DMS114 treated with DMSO at 0.1 percent for 48 hours (cell line): ENCODE measurements at regions not wholly inside any gene's neighbourhood (a gene's known extent, or its start where the extent isn't known, plus 50 kb on each side); places are given as distances from the start of the nearest gene placed in this dataset.
"Not testable (repeated sequence)": the region's sequence is repeated elsewhere in the genome, so short reads cannot be mapped to it uniquely, and the experiment has no call there.

ENCODE experiments used
- DNase-seq: peaks from one replicate; lab custom pipeline; 2025; ENCODE audit not compliant: unreplicated experiment; lab: John Stamatoyannopoulos, UW

DNA sequence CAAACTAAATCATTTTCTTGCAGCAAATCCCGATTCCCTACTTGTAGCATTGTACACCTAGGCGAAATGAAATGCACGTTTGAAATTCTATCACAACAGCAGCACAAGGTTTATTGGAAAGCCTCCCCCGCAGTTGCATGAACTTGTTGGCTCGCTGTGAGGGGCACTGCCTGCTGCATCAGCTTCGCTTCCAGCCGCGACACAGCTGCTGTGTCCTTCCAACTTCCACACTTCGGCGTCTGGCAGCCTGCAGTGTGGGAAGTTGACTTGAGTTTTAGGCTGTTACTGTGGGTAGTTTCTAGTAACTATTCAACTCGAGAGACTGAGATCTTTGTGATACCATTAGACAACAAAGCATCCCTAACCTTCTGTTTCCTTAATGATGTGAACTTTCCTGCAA is 315.8 kb upstream of the TPK1 start:
- no peak for DNase-seq

DNA sequence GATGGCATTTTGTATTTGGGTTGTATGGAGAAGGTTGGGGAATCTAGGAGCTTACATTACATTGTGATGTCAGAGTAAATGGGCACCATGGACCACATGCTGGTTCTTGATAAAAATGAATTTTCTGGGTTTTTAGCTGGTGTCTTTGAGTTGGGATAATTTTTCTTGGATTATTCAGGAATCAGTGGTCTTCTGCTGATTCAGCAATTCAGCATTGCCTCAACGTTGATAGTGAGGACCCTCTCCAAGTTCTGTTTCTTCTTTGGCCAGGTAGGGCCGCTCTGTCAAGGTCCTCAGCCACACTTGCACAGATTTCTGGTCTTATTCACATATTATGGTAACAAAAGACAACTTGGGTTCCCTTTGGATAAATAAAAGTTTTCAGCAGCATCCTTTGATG is 312.0 kb upstream of the TPK1 start:
- DNase-seq: no peak

DNA sequence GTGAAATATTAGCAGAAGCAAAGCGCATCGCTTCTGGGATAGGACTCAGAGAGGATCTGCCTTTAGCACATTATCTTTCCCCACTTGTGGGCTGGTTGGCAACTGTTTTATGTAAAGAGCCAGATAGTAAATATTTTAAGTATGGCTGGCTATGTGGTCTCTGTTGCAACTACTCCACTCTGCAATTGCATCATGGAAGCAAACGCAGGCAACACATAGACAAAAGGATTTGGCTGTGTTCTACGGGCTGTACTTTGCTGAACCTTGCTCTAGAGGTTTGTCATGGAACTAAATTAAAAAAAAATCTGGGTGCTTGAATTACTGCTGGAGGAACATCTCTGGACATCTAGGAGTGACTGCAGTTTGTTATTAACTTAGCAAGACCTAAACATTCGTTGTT is 307.8 kb upstream of the TPK1 start:
- DNase-seq: no peak

DNA sequence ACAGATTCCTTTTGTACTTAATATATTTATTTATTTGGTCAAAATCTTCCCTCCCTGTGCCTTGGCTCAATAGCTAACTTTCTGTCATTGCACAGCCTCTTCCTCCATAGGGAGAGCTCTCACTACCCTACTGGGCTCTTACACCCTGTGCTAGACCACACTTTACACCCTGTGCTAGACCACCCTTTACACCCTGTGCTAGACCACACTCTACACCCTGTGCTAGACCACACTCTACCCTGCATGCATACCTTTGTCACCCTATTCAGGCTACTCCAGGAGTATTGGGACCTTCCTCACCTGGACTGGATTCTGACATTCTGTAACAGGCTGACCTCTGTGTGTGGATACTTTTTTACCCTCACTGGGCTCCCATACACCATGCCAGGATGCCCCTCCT is 298.5 kb upstream of the TPK1 start:
- DNase-seq: no peak

DNA sequence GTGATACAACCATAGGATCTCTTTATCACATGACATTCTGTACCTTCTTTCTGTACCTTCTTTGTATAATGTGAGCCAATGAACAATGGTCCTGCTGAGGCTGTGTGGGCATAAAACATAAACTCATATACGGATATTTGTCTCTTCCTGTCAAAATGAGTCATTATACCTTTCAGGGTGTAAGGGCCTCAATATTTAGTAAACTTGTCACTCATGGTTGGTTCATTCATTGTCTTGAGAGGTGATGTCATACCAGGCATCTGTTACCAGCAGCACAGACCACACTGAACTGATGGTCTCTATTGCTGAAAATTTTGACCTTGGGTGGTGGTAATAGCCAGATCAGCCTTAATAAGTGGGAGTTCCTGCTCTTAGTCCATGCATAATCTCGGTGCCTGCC is 287.6 kb upstream of the TPK1 start:
- DNase-seq: no peak

DNA sequence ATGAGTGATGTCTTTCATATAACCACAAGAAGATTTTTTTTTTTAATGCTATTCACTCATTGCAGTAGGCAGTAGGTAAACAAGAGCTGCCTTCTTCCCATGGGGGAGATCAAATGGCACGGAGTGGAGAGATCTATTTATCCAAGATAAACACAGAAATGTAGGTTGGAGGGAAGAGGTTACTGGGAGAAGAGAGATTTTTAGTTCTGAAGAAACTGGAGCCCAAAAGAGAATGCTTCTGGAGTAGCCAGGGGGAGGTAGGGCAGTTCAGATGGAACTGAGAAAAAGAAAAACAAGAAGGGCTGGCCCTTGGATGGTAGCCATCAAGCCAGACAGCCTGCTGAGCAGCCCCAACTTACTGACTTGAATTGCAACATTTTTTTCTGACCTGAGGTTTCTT is 270.1 kb upstream of the TPK1 start:
- DNase-seq: no peak

DNA sequence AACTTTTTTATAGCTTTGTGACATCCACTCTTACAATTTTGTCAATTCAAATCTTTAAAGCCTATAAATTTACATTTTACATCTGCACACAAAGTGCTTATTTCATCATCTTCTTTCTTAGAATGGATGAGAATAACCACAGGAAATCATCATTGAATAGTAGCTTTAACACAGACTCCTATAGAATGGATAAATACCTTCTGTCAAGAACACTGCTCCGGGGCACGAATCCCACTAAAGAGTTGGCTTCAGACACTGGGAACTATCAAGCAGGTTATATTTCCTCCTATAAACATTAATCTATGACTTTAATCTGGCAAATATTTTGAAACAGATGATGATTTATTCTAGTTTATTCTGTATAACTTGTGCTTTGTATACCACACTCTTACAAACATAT is 269.7 kb upstream of the TPK1 start:
- no peak for DNase-seq

DNA sequence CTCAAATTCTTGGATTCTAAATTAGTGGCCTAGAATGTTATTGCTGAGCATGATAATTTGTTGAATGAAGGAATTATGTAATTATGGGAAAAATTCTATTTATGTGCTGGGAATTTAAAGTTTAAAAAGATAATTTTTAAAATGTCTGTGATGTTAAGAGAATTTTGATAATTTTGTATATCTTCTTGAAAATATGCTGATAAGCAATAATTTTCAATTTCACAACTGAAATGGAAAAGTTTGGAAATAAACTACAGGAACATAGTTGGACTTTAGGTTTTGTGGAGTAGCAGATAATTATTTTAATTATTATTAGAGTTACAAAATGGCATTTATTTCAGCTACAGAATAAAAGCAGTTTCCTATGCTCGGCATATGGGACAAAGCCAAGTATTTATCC is 268.5 kb upstream of the TPK1 start:
- DNase-seq: no peak

DNA sequence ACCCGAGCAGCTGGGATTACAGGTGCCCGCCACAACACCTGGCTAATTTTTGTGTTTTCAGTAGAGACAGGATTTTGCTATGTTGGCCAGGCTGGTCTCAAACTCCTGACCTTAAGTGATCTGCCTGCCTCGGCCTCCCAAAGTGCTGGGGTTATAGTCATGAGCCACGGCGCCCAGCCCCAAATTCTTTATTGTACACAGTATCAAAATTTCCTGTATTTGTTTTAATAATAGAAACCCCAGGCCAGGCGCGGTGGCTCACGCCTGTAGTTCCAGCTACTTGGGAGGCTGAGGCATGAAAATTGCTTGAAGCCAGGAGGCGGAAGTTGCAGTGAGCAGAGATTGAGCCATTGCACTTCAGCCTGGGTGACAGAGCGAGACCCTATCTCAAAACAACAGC is 266.3 kb upstream of the TPK1 start:
- DNase-seq: not testable (repeated sequence)

DNA sequence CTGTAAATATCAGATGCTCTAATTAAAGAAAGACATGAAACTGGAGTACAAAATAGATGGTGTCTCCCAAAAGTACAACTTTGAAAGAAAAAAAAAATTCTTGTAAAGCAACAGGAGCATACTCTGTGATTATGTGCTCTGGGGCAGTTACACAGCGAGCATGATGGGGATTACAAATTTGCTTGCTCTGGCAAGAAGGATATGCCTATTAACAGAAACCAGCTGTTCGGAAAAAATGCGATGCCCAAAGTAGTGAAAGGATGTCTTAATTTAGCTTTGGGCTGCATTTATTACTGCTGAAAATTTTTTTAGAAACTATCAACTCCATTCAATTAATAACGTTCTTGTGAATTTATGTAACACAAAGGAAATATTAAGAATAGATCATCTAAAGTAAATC is 256.9 kb upstream of the TPK1 start:
- DNase-seq: no peak

DNA sequence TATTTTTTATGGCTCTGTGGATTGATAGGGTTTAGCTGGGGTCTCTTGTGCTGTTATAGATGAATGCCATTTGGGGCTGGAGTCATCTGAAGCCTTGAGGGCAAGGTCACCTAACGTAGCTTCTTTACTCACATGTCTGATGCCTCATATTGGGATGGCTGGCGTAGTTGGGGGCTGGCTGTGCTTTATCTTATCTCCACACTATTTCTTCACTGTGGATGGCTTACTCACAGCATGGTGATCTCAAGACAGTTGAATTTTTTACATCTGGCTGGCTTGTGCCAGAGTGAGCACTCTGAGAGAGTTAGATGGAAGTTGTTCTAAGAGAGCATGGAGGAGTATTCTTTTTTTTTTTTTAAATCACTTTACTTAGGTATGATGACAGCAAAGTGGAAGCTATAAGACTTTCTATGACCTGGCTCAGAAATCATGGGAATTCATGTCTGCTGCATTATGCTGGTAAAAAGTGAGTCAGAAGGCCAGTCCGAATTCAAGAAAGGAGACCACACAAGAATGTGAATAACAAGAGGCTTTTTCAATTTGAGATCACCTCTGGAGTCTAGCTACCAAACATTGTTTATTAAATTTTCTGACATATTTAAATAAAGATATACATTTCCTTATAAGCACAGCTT is 252.4 kb upstream of the TPK1 start:
- no peak for DNase-seq

DNA sequence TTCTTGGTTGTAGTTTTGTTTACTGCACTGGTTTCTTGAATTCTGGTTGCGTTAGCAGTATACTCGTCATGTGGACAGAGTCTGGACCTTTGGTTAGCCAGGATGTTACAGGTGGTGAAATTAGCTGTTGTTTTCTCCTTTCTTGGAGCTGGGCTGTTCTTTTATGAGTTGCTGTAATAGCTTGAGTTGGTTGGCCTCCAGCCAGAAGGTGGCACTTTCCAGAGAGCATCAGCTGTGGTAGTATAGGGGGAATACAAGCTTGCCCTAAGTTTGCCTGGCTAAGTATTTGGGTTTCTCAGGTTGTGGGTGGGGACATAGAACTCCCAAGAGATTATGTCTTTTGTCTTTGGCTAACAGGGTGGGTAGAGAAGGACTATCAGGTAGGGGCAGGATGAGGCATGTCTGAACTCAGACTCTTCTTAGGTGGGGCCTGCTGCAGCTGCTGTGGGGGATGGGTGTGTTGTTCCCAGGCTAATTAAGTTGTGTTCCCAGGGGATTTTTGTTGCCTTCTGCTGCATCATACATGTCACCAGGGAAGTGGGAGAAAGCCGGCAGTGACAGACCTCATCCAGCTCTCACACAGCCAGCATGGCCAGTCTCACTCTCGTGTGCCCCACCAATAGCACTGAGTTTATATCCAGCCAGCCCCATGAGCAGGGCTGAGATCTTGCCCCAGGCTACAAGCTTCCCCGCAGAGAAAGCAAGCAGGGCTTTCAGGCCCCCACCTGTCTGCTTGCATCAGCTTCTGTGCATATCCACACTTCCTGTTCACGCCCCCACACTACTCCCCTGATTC is 246.7 kb upstream of the TPK1 start:
- DNase-seq: no peak

DNA sequence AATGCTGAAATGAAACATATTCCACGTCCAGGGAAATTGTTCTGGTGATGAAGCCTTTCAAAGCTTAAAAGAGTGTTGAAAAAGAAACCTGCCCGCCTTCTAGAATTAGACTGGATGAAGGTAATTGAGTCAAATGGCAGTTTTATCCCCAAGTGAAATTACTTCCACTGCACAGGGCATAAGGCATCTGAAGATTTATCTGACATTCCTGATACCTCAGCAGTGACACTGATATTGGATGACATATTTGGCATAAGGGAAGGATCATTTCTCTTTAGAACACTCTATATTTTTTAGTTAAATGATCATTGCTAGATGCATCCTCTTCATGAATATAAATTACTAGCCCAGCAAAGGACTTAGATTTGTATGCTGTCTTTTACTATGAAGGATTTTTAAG is 229.6 kb upstream of the TPK1 start:
- DNase-seq: no peak

DNA sequence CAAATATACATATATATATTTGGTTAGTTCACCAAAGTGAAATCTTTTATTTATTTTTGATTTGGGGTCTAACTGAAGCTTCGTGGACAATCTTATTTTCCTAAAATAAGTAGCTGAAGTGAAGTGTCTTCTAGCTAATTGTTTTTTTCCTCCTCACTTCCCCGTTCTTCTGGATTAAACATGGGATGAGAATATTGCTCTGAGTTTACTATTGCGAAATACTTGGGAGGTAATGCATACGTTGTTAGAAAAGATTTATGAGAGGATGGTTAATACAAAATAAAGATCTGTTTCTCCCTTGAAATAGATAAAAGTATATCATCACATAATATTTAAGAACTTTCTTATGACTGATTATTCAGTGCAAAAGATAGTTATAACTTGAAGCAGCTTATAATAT is 228.3 kb upstream of the TPK1 start:
- no peak for DNase-seq

DNA sequence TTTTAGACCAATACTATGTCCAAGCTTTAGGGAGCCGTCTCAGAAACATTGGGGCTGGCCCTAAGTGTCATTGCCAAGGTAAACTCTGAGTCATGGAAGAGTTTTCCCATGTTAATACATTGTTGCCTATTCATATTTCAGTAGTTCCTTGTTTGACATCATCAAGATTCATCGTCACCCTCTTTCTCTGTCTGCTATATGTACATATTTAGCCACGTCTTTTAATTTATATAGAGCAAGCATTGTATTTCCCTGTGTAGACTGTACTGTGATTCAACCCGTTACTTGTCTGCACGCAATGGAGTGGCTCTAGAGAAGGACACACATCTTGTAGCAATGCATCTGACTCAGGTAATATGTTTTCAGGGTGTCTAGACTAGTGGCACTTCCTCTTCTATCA is 217.9 kb upstream of the TPK1 start:
- no peak for DNase-seq

DNA sequence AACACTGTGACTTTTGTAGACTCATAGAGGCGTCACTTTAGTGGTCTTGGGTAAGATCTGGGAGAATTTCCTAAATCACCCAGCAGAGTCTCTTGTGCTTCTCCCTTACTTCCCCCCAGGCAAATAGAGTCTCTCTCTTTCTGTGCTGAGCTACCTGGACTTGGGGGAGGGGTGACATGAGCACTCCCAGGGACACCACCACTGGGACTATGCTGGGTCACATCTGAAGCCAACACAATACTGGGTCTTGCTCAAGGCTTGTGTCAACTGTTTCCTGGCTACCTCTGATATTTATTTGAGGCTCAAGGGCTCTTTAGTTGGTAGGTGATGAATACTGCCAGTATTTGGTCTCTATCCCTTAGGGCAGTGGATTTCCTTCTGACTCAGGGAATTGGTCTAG is 214.6 kb upstream of the TPK1 start:
- DNase-seq: no peak

DNA sequence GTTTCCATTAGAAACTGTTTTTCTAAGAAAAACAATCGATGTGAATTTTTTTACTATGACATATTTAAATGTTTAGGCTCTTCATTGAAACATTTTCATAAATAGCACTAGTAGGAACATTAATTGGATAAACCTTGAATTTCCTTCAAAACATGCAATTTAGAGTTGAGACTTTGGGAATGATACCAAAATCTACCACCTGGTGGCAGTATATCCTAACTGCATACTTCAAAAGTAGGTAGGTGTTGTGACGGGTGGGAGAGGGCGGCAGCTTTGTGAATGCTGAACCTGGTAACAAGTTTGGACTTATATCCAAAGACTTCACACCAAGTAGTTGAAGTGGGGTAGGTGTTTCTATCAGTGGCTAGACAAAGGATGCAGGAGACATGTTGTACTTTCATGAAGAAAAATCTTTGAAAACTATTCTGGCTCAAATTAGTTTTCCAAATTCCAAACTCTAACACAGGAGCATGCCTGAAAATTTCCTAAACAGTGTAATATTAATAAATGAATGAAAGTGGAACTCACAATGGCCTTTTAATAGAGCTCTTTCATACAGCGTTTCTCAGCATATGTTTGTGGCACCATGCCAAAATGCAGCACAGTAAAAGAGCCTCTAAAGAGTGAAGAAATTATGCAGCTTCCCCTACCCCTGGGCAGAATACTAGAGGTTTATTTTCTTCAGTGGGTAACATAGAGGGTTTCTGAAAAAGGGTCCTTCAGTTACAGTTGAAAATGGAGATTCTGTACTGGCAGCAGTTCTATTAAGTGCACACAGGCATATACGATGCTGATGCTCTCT is 201.0 kb upstream of the TPK1 start:
- DNase-seq: peak; percentile 9

DNA sequence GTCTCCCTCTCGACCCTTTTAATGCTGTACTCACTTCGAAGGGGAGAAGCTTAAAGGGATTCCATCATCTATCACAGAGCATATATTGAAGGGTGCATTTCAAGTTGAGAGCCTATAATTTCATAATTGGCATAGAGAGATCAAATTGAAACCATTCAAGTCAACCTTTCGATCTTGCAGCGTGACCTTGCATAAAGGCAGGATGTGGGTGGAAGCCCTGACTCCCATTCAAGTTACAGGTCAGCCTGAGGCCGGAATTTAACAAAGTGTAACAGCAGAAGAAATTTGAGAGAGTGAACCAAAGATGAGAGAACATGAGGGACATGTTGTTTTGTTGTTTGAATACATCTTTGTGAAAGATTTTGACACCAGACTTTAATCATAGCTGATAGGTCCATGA is 195.3 kb upstream of the TPK1 start:
- no peak for DNase-seq

DNA sequence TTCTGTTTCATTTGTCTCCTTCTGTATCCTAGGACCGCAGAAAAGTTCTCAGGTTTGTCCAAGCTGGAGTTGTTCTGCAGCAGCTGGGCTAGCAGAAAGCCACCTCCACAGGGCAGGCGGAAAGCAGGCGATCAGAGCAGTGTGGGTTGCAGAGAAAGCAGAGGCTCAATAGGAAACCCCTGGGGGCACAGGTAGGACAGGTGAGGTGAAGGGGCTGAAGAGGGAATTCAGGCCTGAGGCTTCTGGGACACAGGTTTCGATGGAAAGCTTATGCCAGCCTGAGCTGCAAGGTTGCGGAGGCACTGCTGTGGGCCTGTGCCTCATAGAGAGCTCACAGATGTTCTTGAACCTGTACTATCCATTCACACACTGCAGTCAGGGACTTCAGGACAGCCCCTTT is 194.9 kb upstream of the TPK1 start:
- no peak for DNase-seq

DNA sequence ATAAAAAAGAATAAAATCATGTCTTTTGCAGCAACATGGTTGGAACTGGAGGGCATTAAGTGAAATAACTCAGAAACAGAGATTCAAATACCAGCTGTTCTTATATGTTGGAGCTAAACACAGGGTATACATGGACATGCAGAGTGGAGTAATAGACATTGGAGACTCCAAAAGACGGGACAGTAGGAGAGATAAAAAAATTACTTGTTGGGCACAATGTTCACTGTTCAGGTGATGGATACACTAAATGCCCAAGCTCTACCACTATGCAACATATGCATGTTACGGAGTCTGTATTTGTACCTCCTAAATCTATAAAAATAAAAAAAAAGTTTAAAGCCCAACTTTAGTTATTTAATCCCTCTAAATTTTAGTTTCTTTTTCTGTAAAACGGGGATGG is 184.6 kb upstream of the TPK1 start:
- DNase-seq: no peak

DNA sequence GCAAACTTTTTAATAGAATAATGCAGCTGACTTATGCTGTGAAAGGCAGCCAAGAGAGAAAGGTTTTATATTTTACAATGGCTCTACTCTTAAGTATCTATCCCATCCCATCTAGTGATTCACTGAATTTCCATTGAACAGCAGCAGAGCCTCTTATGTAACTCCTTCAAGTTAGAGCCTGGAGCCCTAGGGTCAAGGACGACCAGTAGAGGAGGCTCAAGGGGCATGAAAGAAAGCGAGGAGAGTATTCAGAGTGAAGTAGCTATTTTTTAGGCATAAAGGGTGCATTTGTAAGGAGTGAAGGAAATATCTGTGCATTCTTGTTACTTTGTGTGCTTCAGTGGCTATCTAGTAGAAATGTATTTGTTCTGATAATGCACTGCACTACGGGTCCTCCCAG is 180.2 kb upstream of the TPK1 start:
- no peak for DNase-seq

DNA sequence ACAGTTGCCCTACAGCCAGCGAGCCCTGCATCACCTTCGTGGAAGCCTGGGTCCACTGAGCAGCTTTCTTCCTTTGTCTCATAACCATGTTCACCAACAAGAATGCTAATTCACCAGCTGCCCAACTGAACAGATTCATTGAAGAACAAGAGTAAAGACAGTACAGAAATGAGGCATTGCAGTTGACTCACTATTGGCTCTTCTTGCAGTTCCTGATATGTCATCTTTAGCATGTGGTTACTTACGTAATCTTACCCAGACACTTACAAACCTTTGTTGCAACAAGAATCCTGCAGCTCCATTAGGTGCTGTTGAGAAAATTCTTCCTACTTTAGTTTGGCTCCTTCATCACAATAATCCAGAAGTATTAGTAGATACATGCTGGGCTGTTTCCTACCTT is 174.0 kb upstream of the TPK1 start:
- DNase-seq: no peak
